ENCODE measurements at regions not wholly inside any gene's neighbourhood (a gene's known extent, or its start where the extent isn't known, plus 50 kb on each side); places are given as distances from the start of the nearest gene placed in this dataset.

DNA sequence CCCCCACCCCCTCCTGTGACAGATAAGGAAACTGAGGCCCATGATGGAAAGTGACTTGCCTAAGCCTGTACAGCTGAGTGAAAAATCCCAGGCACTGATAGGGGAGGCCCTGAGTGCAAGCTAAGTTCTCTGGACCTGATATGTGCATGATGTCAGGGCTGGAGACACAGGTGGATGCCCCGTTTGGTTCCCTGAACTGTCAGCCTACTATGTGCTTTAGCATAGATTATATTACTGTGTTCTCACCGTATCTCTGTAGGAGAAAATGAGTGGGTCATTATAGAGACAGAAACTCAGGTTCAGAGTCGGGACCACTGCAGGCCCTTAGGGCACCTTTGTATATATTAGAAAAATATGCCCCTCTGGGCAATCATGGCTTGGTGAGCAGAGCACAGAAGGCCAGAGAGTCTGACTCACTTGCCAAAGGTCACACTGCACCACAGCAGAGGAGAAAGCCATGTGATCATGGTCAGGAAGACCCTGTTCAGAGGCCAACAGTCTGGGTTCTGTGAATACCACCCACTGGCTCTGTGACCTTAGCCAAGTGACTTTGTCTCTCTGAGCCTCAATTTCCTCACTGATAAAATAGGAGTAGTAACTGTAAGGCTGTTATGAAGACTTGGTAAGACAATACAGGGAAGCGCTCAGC is 145.8 kb upstream of the WNT4 start:
- no peak for DNase-seq

DNA sequence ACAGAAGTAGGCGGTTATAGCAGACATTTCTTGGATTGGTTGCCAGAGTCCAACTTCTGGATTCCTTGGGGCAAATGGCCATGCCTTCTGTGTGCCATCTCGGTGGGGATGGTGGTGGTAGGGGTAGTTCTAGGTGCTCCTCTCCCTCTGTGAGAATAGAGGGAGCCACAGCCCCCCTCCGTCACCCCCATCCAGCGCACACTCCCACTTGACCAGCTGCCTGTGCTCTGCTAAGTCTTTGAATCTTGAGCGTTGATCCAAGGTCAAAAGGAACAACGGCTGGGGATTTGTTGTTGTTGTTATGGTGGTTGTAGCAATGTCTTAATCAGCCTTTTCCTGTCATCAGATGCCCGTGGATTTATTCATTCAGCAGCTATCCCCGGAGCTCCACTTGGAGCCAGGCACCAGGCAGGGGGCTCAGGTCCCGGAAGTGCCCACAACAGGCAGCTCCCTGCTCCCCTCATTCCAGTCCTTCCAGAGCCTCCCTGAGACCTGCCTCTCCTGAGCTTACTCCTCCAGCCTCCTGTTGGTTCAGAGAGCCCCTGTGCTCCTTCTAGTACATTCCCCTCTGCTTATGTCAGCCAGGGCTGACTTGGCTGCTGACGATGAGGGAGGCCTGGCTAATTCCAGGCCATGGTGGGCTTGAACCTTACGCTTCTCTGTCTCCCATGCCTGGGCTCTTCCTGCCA is 146.6 kb upstream of the WNT4 start:
- no peak for DNase-seq

DNA sequence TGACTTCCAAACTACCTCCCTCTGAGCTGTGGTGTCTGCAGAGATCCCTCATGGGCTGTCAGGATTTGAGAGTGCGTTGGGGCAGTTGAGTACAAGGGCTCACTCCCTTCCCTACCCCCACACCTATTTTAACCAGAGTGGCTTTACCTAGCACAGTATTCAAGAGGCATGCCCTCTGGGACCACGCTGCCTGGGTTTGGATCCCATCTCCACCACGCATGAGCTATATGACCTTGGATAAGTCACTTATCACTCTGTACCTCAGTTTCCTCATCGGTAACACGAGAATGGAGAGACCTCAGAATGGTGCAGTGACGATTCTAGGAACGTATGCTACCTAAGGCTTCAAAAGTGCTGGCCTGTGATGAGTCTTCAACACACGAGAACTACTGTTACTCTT is 147.3 kb upstream of the WNT4 start:
- DNase-seq: no peak

DNA sequence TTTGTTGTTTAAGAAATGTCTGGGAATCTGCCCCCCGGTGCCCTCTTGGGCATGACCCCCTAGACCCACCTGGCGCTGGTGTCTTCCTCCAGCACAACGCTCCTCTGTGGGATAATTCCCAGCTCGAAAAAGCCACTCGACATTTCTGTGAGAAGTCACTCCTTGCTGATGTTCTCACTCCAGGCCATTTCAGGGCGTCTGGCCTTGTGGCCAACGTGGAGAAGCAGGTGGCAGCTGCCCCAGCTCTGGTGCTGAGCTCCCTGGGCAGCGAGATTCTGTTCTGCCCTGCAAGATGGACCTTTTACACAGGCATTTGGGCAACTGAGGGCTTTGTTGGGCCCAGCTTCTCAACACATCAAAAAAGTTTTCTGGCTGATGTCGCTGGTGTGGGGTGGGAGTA is 147.7 kb upstream of the WNT4 start:
- no peak for DNase-seq

DNA sequence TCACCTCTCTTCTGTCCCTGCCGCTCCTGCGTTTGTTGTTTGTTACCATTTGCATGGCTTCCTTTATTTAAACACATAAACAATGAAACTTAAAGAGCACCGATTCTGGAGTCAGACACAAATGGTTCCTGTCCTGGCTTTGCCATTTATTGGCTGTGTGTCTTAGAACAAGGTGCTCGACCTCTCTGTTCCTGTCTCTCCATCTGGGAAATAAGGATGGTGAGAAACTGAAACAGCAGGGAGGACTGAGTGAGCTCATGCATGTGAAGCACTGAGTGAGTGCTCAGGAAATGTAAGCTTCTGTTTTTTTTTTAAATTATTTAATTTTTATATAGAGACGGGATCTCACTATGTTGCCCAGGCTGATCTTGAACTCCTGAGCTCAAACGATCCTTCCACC is 148.2 kb upstream of the WNT4 start:
- DNase-seq: no peak

GRCh38 chr1:22291494-22291893 is 148.6 kb upstream of the WNT4 start:
- DNase-seq: no peak

DNA sequence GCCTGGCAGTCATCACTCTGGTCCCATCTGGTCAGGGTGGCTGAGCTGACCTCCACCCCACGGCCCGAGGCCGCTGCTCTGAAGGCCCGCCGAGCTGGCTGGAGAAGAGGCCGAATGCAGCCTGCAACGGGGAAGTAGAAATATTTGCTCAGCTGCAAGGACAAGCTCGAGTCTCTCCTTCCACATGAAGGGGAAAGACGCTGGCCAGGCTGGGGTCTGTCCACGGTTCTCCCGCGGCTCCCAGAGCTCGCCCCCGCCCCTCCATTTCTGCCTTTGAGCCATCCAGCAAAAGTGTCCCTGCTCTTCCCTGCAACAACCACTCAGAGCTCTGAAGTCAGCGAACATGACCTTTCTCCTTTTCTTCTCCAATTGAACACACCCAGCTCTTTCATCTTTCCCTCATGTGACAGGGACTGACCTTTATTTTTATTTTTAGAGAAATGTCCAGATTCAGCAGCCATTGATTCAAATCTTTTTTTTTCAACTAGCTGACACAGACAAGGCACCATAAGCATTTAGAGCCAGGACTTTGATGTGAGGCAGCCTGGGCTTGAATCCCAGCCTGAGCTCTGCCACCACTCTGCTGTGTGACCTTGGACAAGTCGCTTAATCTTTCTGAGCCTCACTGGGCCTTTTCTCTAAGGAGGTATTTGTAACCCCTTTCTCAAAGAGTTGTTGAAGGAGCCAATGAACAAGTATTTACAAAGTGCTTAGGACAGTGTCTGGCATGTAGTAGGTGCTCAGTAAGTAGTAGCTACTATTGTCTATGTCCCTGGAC is 149.3 kb upstream of the WNT4 start:
- no peak for DNase-seq

DNA sequence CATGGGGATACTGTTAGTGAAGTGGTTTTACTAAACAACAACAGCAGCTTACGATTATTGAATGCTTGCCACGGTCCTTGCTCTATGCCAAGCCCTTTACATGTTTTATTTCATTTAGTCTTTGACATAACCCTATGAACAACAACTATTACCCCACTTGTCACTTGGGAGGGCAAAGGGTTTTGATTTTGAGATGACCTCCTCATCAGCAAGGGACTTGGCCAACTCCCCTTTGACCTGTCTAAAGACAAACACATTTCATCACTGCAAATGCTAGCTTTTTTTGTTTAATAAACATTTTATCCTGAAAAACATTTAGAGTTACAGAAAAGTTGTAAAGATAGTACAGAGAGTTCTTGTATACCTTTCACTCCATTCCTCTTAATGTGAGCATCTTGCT is 152.5 kb upstream of the WNT4 start:
- no peak for DNase-seq

- DNase-seq: no peak
Measured at GRCh38 chr1:22295856-22296255, 153.0 kb upstream of the WNT4 start.

GRCh38 chr1:22296701-22297591 is 154.0 kb upstream of the WNT4 start:
- no peak for DNase-seq

DNA sequence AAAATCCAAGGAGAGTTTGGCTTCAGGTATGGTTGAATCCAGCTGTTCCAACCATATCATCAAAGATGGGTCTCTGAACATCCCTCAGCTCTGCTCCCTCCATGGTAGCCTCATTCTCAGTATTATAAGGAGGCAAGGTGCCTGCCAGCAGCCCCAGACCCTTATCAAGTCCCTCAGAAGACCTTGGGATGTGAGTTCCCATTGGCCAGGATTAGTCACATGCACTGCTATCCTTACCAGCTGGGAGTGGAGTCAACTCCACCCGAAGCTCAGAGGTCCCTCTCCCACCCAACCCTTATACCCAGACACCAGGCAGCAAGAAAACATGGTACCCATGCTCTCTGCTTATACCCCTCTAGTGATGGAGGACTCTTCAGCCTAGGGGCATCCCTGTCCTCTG is 153.7 kb upstream of the ZBTB40 start:
- DNase-seq: no peak

GRCh38 chr1:22303816-22304215 is 147.8 kb upstream of the ZBTB40 start:
- DNase-seq: no peak

DNA sequence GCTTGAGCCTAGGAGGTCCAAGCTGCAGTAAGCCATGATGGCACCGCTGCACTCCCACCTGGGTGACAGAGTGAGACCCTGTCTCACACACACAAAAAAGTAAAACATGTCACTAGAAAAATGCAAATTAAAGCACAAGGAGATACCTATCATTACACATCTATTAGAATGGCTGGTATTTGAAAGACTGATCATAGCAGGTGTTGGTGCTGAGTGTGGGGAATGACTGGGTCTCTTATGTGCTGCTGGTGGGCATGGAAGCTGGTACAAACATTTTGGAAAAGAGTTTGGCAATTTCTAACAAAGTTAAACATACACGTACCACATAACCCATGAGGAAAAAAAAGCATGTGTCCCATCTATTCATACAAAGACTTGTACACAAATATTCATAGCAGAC is 142.1 kb upstream of the ZBTB40 start:
- no peak for DNase-seq

GRCh38 chr1:22311461-22311860 is 140.2 kb upstream of the ZBTB40 start:
- no peak for DNase-seq

DNA sequence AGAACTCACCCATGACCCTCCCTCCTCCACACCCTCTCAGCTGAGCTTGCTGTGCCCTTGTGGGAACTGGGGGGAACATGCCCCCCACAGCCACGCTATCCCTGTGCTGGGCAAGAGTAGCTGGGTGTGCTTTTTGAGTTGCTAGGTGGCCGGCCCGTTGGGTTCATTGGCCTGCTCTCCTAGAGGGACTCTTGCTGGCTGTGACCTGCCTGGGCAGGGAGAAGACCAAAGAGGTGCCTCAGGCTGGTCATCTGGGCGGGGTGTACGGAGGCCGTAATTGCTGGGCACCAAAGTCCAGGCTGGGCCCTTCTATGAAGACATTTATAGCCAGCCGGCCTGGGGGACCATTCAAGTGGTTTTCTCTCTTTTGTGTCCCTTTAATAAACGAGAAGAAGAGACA is 138.3 kb upstream of the ZBTB40 start:
- no peak for DNase-seq

GRCh38 chr1:22314706-22315105 is 136.9 kb upstream of the ZBTB40 start:
- no peak for DNase-seq

DNA sequence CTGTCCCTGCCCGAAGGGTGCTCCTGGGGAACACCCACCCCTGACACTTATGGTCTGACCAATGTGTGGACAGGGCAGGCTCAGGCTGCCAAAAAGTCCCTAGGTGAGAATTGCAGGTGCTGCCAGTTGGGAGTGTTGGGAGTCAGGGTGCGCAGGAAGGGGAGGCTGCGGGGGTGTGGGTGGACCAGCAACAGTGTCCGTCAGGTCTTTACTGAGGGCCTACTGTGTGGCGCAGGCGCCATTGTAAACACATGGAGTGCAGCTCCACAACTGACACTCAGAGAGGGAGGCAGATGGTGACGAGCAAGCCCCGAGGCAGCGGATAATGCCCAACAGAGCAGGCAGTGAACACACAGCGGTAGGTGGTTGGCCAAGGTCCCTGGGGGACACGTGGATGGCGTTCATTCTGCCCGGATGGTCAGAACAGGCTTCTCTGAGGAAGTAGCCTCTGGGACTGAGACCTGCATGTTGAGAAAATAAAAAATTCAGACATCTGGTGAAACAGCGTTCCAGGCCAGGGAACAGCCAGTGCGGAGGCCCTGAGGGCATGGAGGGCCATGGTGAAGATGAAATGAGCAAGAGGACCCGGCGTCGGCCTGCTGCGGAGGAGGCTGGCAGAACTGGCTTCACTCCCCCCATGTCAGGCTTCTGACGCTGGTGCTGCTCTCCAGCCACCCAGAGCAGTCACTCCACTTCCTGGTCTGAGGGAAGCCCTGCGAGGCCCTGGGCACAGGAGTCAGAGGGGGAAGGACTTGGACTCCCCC is 136.2 kb upstream of the ZBTB40 start:
- DNase-seq: no peak

GRCh38 chr1:22317231-22317919 is 134.3 kb upstream of the ZBTB40 start:
- DNase-seq: no peak

DNA sequence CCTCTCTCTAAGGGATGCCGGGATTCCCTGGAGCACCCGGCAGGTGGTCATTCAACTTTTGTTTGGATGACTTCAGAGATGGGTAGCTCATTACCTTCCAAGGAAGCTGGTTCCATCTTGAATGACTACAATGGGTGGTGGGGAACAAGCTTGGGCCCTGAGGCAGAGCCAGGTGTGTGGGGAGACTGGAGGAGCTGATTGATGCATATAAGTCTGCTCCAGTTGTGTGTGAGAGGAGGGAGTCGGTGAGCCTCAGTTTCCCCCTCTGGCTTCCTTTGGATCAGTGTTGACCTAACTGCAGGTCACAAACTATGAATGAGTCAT is 133.8 kb upstream of the ZBTB40 start:
- DNase-seq: no peak

- DNase-seq: no peak
Measured at GRCh38 chr1:22318279-22318981, 133.2 kb upstream of the ZBTB40 start.

- DNase-seq: no peak
Measured at GRCh38 chr1:22319608-22320007, 132.0 kb upstream of the ZBTB40 start.

All from fibroblast of skin of right biceps (primary cell).